Stimulated activated CD8-positive, alpha-beta memory T cell treated with anti-CD3 and anti-CD28 coated beads, Interleukin-7, amount 100 ng/mL, for 1 hour (primary cell): ENCODE measurements at regions not wholly inside any gene's neighbourhood (a gene's known extent, or its start where the extent isn't known, plus 50 kb on each side); places are given as distances from the start of the nearest gene placed in this dataset.

Experiments used
- DNase-seq, 2 donors: peaks; one replicate each; pipeline ENCODE4 v3.0.0-alpha.2; 2020; ENCODE audit warnings: low read depth in 2 of 2

DNA sequence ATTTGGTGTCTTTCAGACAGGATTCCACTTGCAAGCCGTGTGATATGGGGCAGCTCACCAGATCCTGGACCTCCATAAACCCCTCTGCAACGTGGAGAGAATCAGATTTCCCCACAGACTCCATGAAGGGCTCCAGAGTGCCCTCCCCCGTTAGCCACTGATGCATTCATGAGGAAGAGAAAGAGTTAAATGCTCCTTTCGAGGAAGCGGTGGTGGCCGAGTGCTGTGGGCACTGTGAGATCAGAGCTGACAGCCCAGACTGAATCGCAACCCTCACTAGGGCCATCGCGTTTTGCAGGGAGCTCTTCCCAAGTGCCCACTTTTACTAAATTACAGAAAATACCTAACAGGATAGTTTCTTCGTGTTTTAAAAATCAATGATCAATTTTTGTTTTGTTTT lies 226.3 kb upstream of the ZNF32 start:
- DNase-seq: no peak

DNA sequence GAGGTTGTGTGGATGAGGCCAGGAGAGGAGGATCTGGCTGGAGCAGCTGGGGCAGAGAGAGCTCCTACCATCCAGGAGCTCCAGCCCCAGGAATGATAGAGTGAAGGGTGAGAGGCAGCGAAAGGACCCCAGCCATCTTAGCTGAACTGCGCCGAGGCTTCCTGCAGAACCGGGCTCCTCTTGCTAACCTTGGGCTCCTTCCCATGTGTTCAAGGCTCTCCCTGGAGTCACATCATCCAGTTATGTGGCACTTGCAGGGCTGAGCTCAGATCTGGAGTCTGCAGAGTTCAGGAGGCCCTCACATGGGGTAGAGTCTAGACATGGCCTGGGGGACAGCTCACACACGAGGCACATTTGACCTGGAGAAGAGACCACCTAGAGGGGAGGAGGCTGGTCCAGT lies 225.0 kb upstream of the ZNF32 start:
- DNase-seq: no peak

DNA sequence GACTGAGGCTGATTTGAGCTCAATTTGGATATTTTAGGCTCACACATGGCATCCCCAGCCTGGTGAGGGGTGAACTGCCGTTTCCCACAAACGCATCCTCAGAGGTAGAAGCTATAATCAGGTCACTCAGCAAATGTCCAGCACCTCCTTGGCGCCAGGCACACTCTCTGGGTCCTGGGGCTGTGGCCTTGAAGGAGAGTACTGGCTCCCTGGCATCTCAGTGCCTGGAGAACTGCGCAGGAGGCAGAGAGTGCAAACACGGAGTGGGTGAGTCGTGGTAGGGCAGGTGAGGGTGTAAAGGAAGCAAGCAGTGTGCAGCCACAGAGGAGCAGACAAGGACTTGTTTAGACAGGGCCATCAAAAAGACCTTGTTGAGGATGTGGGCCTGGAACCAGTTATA lies 224.0 kb upstream of the ZNF32 start:
- no peak for DNase-seq

DNA sequence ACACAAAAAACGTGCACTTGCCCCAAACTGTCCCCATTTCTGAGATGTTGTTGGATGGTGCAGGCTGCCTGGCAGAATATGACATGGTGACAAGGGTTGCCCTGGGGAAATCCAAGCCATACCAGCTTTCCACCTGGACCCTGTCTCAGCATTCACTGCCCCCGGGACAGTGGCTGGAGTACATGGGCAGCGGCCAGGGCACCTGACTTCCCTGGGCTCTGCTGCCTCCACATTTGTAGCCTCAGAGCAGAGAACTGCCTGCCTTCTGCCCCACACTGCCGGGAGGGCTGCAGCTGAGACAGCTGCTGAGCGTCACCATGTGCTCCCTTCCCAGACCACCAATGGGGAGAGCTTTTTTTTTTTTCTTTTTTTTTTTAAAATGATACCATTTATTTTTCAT lies 222.9 kb upstream of the ZNF32 start:
- no peak for DNase-seq

DNA sequence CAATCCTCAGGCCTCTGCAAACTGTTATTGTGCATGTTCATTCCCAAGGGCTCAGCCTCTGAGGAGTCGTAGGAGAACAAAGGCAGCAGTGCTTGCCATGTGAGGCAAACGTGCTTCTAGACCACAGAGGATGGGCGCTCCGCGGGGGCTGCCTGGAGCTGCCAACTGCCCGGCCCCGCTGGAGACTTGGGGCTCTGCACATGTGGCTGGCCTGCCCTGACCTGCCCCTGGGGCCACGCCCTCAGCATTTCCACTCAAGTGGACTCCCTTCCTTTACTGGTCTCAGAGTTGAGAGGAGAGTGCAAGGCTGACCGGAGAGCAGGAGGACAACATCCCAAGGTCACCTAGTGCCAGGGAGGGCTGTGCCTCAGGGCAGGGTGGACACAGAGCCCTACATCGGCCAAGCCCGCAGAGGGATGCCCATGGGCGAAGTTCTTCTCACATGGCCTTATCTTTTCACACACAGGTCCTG lies 222.3 kb upstream of the ZNF32 start:
- DNase-seq: no peak

DNA sequence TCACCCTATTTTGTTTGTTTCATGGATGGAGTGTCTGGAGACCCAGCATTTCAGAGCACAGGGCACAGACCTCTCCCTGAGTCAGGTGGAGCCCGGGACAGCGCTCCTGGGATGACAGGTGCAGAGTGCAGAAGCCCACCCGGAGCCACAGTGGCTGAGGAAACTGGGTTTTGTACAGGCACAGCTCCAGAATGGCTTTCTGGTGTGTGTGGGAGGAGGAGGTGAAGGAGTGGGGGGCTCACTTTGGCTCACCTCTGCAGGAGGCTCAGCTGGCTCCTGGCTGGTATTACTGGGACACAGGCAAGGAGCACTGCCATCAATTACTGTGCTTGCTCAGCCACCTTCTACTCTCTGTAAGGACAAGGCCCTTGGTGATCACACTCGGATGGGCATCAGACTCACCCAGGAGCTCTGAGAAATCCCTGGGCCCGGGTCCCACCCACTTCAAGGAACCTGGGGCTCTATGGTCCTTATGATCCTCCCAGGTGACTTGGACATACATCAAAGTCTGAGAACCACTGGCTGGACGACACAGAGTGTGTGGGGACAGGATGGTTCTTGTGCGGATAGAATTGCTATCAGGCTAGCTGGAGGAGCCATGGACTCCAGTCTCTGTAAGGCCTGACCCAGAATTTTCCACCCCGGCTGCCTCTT lies 221.1 kb upstream of the ZNF32 start:
- no peak for DNase-seq

DNA sequence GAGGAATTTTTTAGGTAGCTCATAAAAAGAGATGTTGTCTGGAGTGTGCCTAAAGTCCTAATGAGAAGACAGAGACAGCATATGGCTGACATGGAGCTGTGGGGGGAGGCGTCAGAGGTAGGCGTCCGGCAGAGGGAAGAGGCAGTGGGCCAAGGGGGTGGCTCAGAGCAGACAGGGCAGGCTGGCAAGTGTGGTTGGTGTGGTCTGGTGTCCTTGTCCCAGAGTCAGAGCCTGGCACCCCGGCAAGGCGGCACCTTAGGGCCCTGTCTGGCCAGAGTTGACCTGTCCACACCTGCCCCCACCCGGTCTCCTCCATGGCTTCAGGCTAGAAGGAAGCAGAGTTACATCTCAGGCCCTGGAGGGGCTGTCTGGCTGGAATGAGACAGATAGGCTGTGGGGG lies 220.3 kb upstream of the ZNF32 start:
- DNase-seq: no peak

DNA sequence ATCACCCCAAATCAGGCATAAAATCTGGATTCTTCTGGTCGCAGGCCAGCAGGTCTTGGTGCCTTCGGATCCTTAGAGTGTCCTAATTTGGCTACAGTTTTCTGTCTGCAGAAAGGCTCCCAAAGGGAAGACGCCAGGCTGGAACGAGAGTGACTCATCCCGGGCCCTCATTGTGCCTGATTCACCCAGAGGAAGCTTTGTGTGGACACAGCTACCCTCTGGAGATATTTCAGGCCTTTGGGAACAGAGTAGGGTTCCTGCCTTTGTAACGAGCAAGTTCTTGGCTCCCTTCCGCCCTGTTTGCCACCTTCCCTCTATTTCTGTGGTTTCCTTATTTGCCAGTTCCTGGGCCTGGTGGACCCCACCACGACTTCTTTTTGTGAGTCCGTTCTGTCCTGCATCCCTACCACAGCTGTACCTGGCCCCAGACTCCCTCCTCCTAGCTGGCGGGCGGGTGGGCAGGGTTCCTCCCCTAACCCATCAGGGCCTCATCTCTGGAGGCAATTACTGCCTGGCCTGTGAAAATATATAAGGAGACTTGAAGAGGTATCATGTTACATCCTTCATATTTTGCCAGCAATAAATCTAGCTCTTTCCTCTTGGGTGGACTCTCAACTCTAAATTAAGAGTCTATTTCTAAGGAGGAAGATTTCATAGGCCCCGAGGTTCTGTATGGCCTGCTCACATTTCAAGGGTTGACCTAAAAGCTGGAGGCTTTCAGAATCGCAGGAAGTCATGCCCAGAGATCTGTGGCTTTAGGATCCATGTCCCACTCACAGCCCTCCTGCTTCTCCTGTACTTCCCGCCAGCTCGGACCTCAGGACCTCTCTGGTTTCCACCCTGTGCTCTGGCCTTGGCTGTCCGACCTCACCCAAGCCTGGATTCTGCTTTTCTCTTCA lies 219.2 kb upstream of the ZNF32 start:
- DNase-seq: no peak

DNA sequence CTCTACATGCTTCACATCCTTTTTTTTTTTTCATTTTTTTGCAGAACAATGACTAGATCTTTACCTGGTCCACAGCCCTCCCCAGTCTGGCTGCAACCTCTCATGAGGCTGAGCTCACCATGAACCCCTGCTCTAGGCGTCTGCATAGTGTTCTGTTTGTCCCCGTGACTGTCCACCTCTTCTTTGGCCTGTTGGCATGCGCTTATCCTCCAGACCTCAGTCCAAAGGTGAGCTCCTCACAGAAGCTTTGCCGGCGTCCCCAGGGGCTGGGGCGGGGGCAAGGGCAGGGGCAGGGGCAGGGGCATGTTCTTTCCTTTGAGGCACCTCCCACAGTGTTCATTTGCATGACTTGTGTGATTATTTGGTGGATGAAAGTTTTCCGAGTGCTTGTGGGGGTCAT lies 218.4 kb upstream of the ZNF32 start:
- DNase-seq: no peak

DNA sequence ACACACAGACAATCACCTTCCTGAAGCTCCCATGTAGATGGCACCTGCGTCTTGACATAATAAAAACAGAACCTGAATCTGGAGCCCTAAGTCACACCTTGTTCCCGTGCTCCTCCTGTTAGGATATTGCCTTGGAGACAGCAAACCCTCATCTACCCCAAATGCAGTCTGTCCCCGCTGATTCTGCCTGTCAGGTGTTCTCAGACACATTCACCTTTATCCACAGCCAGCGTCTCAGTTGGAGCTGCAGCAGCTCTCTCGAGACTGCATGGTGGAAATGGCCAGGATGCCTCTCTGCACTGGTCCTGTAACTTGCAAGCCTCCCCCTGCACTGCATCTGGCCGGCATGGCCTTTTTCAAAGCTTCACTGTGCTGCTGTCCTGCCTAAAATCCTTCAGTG lies 218.0 kb upstream of the ZNF32 start:
- DNase-seq: no peak

DNA sequence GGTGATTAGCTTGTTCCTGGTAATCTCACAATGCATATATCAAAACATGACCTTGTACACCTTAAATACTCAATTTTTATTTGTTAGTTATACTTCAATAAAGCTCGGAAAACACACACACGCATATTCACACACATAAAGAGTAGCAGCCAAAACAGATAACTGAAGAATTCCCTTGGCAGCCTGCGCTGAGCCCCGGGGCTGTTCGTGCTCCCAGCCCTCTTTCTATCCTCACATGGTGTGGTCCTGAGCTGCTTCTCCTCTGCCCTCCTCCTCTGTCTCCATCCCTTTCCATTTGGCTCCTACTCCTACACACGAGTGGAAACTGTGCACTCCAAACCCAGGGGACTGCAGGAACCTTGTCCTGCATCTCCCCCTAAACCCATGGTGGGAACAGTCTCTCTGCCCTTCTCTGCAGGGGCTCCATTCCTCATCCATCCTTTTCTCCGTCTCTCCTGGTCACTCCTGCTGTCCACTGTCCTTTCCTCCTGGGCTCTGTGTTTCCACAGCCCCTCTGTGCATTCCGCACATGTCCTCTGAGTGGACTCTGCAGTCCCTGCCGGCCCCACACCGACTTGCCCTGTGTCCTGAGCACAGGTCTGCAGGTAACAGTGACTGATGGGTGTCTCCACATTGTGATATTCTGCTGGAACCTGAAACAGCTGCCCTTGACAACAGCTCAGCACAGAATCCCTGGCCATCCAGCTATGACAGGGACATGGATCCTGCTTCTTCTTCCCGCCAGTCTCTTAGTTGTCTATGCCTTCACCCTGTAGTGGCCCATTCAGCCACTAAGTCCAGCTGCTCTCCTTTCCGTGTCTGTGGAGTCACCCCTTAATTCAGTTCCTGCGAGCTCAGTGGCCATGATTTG lies 216.8 kb upstream of the ZNF32 start:
- DNase-seq: no peak

DNA sequence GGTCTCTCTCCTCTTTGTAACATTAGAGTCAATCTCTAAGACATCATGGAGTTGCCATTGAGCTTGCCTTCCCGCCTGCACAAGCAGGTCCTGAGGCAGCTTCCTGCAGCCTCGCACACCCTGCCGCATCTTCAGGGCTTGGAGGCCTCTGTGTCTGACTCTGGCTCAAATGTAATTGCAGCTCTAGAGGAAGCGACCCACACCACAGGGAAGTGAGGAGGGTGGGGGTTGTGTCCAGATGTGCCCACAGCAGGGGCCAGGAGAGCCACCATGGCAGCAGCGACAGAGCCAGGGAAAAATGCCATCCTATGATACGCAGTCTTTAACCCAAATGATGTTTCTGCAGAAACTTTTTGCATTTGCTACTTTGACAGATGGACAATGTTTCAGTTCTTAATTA lies 216.0 kb upstream of the ZNF32 start:
- DNase-seq: no peak

DNA sequence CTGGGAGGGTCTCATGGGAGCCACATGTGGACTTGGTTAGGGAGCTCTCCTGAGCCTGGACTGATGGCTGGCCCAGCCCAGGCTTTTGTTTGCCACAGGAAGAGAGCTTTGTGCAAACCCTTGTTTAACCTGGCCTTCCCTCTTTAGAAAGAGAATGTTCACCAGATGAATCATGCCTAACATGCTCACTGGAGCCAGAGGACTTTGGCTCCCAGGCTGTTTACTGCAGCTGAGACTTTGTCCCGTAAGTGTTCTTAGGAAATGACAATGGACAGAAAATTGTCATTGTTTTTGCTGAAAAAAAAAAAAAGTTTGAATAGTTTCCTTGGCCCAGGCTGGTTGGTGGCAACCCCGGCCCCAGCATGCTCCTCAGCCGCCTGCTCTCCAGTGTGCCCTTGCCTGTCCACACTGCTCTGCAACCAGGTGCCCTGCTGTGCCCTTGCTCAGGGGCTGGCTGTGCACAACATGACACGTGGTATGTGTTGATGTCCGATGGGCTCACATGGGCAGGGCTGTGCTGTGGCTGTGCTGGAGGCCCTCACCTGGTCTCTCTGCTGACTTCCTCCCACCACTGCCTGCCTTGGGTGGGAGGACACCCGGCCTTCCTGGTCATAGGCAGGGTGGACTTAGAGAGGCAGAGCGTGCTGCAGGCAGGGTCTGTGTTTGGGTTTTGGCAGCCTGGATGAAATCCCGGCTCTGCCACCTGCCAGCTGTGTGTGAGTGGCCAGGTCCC lies 215.3 kb upstream of the ZNF32 start:
- no peak for DNase-seq

DNA sequence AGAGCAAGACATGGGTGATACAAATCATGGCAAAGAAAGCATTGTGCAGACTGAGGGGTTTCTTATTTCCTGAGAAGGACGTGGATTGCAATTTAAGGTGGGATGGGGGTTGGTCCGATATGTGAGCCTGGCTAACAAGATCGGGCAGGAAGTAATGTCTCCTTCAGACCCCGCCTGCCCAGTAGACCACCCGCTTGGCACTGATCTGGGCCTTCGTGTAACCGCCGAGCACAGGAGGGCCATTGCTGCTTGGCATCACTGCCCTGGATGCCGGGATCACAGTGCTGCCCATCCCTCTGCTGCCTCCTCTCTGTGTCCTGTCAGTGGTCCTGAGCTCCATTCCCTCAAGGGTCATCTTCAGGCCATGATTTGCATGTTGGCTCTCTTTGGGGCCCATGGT lies 214.6 kb upstream of the ZNF32 start:
- DNase-seq: no peak

DNA sequence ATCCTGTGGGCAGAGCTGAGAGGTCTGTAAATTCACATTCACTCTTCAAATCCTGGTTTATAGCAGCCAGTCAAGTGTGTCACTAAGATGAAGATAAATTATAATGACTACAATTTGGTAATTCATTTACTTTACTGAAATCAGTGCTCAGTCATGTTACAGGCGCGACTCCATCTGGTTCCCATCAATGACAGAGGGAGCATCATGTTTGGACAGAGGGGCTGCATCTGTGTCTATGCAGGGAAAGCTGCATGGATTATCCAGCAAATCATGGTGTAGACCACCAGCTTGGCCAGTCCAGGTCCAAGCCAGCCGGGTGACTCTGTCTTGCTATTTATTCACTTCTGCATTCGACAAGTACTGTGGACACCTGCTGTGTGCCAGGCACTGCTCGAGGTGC lies 214.1 kb upstream of the ZNF32 start:
- no peak for DNase-seq

DNA sequence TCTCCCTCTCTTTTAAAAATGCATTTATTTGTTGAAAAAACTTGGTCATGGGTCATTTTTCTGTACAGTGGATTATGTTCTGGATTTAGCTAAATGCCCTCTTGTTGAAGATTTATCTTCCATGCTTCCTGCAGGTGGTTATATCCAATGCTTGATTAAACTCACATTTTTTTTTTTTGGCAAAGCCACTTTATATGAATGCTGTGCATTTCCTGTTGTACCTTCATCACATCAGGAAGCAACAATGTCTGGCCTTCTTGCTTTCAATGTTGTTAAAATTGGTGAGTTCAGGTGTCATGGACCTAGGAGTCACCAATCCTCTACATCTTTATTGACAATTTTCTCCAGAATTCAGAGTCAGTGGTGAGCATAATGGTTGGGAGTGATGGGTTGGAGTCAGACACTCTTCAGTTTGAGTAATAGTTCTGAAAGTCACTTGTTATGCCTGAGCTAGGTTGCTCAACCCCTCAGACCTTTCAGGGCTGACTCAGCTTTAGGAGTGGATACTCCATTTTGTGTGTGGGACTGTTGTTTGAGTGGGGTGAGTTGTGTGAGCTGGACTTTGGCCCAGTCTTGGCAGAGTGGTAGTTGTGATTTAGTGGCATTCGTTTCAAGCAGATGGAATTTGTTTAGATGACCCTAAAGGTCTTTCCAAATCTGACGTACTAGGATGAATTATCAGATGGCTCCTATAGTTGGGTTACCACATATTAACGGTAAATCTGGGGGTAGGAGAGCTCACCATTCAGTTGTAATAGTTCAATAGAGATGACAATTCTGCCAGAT lies 213.5 kb upstream of the ZNF32 start:
- no peak for DNase-seq

DNA sequence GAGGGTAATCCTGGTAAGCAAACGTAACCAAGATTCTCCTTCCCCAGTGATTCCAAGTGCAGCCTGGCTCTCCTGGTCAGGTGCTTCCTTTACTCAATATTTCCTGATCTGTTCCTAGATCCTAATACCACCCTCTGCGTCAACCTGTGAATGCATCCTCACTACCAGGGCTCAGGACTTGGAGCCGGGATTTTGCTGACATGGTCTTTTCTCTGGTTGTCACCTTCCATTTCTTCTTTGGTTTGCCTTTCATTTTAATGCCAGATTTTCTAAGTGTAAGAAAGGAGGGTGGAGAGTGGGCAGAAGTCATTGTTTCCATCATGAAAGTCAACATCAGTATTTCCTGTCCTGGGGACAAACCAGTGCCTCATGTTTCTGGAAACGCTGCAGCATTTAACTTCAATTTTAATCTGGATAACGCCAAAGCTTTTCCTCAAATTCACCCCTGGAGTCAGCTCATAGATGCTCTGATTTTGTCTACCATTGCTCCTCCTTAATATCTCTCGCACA lies 210.4 kb upstream of the ZNF32 start:
- no peak for DNase-seq

DNA sequence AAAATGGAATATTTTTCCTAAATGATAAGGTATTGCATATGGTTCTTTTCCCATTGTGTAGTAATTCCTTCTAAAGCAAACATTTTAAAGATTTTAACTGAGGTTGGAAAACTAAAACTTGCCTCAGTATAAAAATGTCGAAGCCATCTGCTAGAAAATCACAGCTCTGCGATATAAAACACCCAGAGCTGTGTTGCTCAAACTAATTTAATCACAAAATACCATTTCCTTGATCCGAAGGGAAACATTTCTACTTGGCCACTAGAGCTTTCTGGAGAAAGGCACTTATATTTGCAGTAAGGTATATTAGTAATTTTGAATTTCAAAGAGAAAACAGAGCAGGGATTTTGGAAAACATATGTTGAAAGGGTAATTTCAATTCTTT lies 209.2 kb upstream of the ZNF32 start:
- DNase-seq: no peak

DNA sequence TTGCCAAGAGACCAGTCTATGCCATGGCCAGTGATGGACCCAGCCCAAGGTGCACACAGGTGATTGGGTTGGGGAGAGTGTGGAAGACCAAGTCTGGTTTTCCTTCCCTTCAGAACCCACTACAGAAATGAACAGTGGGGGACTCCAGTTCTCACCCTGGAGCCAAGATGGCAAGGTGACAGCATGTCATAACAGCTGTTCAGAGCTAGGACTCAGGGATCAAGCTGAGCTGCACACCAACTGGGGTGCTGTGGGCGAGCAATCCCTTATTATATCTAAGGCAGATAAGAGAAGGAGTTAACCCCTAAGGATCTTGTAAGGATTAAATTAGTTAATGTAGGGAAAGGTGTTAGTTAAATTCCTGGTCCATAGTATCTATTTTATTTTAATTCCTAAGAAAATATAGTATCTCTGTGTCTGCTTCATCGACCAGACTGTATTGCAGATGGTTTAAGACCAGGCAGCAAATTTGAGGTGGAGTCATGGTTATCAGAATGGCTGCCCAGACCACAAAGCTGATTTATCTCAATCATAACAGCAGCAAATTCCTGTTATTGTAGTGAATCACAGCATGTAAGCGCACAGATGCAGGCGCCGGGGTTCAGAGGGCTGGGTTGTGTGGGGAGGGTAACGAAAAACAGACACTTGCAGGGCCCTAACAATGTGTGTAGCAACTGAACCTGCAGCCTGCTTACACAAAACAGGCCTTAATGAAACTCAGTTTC lies 208.7 kb upstream of the ZNF32 start:
- no peak for DNase-seq

DNA sequence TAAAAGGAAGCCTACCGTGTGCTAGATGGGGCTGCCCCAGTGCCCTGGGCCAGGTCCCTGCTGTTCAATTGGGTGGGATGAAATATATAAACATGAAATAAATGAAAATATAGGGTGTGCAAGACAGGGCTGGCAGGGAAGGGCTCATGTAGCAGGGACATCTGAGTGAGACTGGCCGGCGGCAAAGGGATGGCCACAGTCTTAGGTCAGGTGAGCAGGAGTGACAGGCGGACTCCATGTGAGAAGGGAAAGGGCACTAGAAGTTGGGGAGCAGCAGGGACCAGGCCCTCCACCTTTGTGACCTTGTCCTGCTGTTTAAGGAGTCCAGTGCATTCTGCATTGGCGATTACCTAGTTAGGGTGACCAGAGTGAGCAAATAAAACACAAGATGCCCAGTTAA lies 207.6 kb upstream of the ZNF32 start:
- no peak for DNase-seq
